NCI-H1092 treated with DMSO at 0.1 percent for 48 hours (cell line): ENCODE measurements at regions not wholly inside any gene's neighbourhood (a gene's known extent, or its start where the extent isn't known, plus 50 kb on each side); places are given as distances from the start of the nearest gene placed in this dataset.
A peak's percentile ranks its signal among the peaks of the same experiment; 100 is the strongest.

Experiments
- DNase-seq: peaks from one replicate; lab custom pipeline; 2025; lab: John Stamatoyannopoulos, UW

GRCh38 chr14:61893371-61893940 lies 131.2 kb downstream of the SNAPC1 start:
- no peak for DNase-seq

GRCh38 chr14:61894452-61895077 lies 132.3 kb downstream of the SNAPC1 start:
- DNase-seq: peak; percentile 70

- DNase-seq: no peak
Observed at GRCh38 chr14:61897300-61897699, 135.1 kb downstream of the SNAPC1 start.

- no peak for DNase-seq
Observed at GRCh38 chr14:61898568-61898967, 136.3 kb downstream of the SNAPC1 start.

- DNase-seq: no peak
Observed at GRCh38 chr14:61899497-61899896, 137.3 kb downstream of the SNAPC1 start.

GRCh38 chr14:61904946-61905345 lies 142.7 kb downstream of the SNAPC1 start:
- DNase-seq: no peak

- DNase-seq: no peak
Observed at GRCh38 chr14:61911574-61911973, 149.4 kb downstream of the SNAPC1 start.

- DNase-seq: no peak
Observed at GRCh38 chr14:61918998-61919397, 156.8 kb downstream of the SNAPC1 start.

GRCh38 chr14:61923348-61923747 lies 161.1 kb downstream of the SNAPC1 start:
- no peak for DNase-seq

- peak; percentile 77 for DNase-seq
Observed at GRCh38 chr14:61925043-61925442, 162.8 kb downstream of the SNAPC1 start.

- DNase-seq: no peak
Observed at GRCh38 chr14:61925732-61926435, 163.7 kb downstream of the SNAPC1 start.

- DNase-seq: no peak
Observed at GRCh38 chr14:61927060-61927459, 164.8 kb downstream of the SNAPC1 start.

- DNase-seq: no peak
Observed at GRCh38 chr14:61927520-61927919, 165.3 kb downstream of the SNAPC1 start.

GRCh38 chr14:61928300-61928699 lies 166.1 kb downstream of the SNAPC1 start:
- no peak for DNase-seq

GRCh38 chr14:61928701-61929100 lies 166.5 kb downstream of the SNAPC1 start:
- no peak for DNase-seq

- DNase-seq: no peak
Observed at GRCh38 chr14:61929651-61930050, 167.4 kb downstream of the SNAPC1 start.

- DNase-seq: no peak
Observed at GRCh38 chr14:61930101-61930857, 168.1 kb downstream of the SNAPC1 start.

GRCh38 chr14:61932974-61933373 lies 170.8 kb downstream of the SNAPC1 start:
- DNase-seq: peak; percentile 38

GRCh38 chr14:61934385-61934784 lies 172.2 kb downstream of the SNAPC1 start:
- DNase-seq: no peak

- no peak for DNase-seq
Observed at GRCh38 chr14:61939776-61940175, 177.6 kb downstream of the SNAPC1 start.

- DNase-seq: no peak
Observed at GRCh38 chr14:61940666-61941420, 178.6 kb downstream of the SNAPC1 start.
